ENCODE measurements at regions not wholly inside any gene's neighbourhood (a gene's known extent, or its start where the extent isn't known, plus 50 kb on each side); places are given as distances from the start of the nearest gene placed in this dataset.

GRCh38 chr3:147872568-147872967 is 463.4 kb downstream of the ZIC1 start:
- TF ChIP-seq CTCF (IDR thresholded peaks at IDR 0.05): no peak
- no peak for TF ChIP-seq POLR2A (IDR thresholded peaks at IDR 0.05; ENCODE audit: low read depth)
